NCI-H1105 (cell line): ENCODE measurements at regions not wholly inside any gene's neighbourhood (a gene's known extent, or its start where the extent isn't known, plus 50 kb on each side); places are given as distances from the start of the nearest gene placed in this dataset.

ENCODE experiments used
- DNase-seq: peaks from one replicate; lab custom pipeline; 2025; lab: John Stamatoyannopoulos, UW

DNA sequence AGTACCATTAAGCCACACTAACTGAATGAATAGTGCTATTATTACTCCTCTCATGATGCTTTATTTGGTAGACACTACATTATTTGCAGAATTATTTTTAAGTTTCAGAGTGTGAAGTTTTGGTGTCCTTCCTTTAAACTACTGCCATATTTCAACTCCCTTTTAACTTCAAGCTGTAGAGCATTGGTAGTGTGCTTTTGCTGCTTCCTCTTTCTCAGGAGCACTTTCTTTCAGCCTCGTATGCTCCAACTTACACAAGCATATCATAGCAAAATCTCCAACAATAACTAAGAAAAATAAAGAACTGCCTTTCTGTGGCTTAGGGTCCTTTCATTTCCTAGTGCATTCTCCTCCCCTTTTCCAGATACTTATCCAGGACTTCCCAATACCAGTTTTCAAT, 476.4 kb upstream of the AGTR1 start:
- DNase-seq, result no peak

DNA sequence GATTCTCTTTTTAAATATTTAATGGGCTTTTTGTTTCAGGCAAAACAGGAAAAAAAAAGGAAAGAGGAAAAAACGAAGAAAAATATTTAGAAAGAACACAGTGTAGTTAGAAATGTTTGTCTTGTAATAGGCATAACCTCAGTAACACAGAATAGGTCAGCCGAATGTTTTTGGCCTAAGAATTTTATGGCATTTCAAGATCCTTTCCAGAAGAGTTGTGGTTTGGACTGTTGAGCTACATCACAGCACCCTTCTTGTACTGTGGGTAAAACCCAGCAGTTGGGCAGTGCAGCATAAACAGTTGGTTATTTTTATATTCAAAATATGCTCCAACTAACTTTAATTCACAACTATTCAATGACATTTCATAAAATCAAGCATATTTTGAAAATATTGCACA, 474.4 kb upstream of the AGTR1 start:
- no peak for DNase-seq

DNA sequence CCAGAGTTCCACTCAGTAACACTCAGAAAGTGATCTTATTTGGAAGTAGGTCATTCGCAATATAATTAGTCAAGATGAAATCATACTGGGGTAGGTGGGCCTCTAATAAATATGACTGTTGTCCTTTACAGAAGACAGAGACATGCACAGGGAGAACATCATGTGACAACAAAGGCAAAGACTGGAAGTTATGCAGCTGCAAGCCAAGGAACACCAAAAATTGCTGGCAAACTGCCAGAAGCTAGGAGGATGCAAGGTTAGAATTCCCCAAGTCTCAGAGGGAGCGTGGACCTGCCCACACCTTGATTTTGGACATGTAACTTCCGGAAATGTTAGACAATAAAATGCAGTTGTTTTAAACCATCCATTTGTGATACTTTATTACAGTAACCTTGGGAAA, 471.5 kb upstream of the AGTR1 start:
- DNase-seq, result no peak

DNA sequence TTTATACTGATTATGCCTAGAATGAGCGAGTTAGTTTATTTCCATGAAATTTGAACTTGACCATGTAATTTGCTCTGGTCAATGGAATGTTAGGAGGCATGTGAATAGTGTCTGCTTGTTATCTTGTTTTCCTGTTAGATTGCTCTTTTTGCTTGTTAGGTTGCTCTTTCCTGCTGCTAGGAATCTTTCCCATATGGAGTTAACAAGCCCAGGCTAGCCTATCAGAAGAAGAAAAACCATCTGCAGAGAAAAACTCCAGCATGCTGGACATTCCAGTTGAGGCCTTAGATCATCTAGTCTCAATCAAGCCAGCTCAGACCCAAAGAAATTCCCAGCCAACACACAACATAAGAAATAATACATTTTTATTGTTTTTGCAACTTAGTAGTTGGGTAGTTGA, 470.2 kb upstream of the AGTR1 start:
- DNase-seq, result no peak

DNA sequence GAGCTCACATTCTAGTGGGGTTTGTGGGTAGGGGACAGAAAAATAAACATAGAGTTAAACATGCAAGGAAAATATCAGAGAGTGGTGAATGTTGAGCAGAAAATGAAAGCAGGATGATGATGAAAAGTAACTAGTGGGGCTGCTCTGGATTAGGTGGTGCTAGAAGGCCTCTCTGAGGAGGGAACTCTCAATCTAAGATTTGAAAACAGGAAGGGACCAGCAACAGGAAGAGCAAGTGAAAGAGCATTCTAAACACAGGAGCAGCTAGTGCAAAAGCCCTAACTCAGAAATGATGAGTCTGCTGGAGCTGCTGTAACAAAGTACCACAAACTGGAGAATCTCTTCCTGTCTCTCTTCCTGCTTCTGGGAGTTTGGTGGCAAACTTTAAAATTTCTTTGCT, 468.6 kb upstream of the AGTR1 start:
- no peak for DNase-seq

DNA sequence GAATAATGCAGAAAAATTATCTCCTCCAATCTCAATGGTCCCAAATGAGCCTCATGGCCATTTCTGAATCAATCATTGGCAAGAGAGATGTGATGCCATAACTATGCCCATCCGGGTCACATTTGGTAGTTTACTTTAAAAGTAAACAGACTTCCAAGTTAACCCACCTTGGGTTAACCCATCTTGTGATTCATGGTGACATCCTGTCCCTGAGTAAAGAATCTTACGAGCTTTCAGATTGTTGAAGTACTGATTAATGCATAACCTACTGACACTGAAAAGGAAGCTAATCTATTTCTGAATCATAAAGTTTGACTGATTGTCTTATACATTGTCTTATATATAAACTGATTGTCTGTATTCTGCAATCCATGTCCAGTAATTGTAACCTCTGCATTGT, 467.2 kb upstream of the AGTR1 start:
- DNase-seq, result no peak

DNA sequence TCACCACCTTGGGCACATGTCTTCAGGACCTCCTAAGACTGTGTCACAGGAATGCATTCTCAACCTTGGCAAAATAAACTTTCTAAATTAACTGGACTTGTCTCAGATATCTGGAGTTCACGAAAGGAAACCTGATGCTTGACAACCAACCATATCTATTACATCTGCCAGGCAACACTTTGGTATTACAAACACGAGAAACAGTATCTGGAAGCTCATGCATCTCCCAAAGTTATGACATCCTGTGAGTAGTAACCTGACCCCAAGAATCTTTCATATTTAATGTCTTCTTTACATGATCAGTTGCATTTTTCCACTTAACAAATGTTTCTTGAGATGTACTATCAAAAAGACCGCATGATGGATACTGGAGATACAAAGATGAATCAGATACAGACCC, 465.3 kb upstream of the AGTR1 start:
- DNase-seq, result no peak

DNA sequence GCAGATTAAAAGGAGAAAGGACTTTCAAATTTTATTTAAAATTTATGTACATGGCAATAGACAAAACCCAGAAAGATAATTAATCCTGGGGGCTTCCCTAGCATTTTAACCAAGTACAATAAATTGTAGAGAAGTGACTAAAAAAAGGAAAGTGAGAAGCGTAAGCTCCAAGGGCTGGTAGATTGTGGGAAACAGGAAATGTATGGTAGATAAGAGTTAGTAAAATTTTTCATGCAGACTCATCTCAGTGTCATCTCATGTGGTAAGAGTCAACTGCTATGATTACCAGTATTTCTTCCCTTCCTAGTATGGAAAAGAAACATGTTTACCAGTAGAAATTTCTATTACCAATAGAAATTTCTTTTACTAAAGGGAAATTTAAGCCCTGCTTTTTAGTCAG, 464.3 kb upstream of the AGTR1 start:
- no peak for DNase-seq

DNA sequence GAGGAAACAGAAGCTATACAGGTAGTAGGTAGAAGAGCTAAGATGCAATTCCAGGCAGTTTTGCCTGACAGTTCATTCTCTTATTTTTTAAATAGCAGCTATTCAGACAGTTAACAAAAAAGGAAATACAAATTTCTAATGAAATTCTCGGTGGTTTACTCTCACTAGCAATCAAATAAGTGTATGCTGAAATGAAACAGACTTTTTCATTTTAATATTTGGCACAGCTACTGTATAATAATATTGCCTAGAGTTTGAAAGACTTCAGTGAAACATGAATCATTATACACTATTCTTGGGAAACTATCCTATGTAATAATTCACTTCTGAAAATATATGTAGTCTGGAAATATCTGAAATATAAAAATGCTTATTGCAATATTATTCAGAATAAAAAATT, 463.2 kb upstream of the AGTR1 start:
- DNase-seq, result no peak

DNA sequence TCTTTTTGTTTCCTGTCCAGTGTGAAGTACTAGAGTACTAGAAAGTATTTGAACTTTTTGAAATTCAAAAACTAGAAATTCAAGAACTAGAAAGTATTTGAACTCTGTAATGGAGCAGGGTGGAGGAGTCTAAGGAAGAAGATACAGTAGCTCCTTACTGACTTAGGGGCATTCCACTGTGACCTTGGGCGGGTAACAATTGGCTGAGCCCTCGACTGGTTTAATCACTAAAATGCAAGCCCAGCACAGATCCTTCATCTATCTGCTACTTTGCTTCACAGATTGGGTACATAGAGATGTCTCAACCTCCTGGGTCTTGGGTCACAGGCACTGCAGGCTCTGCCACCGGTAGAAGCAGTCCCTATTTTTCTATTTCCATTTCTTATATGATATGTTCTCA, 462.1 kb upstream of the AGTR1 start:
- DNase-seq, result no peak

DNA sequence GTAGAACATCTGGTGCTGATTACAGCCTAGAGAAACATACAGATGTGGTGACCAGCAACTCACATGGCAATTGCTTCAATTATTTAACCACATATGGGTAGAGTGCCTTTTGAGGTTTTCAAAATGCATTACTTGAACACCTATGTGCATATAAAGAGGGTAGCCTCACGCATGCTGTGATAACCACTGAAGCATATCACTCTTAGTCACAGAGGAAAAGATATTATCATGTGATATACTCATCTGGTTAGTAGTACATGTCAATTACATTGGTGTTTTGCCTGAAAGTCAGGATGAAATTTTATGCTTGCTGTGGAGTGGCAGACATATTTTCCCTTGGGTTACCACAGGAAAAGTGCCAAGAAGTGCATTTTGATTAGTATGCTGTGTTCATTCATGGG, 459.3 kb upstream of the AGTR1 start:
- no peak for DNase-seq

DNA sequence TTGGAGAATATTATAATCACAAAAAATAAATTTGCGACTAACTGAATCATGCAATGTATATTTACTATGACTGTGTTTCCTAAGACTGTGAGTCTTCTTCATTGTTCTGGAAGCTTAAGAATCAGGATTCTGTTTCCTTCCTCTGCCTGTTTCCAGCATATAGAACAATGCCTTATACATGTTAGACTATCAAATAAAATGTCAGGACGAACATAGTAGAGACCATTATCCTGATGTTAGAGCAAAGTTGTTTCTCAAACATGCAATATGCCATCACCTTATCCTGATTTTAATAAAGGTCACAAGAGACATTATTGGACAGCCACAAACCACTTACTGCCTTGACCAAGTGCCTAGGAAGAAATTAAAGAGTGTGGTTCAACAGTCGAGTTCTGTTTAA, 457.4 kb upstream of the AGTR1 start:
- no peak for DNase-seq

DNA sequence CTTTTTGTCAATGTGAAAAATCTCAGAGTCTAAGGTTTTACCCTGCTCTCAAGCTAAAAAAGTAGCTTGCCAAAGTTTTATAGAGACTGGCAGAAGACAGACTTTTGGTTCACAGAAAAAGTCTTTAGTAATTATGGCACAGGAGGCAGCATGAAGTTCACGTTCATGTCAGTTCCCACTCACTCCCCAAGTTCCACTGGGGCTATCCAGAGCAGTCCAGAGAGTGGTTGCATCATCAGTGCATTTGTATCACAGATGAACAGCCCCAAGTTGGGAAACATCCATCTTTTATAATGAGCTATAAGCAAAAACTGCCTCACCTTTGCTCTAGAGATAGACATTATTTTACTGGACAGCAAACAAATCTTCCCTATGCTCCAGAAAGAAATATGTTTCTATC, 454.1 kb upstream of the AGTR1 start:
- DNase-seq, result no peak

DNA sequence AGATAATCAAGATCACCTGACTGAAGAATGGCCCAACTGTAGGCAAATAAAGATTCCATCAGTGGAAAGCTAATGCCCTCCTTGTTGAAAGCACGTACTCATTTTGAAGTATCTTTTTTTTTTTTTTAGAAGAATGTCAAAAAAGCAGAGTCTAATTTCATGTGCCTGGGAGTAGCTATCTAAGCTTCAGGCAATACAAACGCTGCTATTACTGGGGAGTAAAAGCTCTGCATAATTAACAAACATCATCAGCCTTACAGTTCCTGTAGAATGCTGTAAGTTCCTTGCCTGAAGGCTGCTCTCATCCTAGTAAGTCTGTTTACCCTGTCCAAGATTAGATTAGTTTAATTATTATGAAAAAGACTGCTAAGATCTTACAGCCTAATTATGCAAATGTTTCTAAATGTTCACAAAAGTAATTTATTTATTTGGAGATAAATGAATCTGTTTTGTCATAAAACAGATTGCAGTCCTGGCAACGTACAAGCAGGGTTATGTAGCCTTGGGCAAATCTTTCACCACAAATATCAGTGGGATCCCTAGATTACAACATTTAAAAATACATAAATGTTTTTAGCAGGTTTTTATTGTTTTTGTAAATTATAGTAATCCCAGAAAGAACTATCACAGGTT, 451.3 kb upstream of the AGTR1 start:
- no peak for DNase-seq

DNA sequence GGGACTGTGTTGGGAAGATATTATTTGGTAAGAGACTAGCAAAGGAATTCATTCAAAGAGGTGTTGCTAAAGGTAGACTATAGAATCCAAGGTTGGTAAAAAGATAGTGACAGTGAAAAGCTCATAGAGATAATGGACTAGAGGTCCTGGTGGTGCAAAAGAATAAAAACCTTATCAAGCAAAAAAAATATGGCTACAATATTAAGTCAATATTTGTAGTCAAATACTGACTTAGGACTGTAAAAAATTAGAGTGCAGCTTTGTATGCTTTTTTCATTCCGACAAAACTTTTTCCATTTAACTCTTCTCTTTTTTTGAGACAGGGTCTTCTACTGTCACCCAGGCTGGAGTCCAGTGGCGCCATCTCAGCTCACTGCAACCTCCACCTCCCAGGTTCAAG, 444.0 kb upstream of the AGTR1 start:
- no peak for DNase-seq

DNA sequence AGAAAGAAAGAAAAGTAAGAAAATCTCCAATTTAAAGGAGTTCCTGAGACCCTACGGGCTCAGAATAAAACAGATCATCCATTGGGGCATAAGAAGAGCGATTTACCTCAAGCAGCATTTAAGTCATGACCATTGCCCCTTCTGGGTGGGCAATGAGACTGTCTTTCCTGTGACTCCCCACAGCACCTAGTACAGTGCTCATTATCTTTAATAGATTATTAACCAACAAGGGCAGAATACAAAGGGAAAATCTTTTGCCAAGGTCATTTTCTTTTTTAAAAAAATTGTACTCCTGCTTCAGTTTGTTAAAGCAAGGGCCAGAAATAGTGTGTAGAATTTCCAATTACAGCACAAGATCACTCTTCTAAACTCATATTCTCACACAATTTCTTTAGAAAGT, 443.3 kb upstream of the AGTR1 start:
- no peak for DNase-seq

DNA sequence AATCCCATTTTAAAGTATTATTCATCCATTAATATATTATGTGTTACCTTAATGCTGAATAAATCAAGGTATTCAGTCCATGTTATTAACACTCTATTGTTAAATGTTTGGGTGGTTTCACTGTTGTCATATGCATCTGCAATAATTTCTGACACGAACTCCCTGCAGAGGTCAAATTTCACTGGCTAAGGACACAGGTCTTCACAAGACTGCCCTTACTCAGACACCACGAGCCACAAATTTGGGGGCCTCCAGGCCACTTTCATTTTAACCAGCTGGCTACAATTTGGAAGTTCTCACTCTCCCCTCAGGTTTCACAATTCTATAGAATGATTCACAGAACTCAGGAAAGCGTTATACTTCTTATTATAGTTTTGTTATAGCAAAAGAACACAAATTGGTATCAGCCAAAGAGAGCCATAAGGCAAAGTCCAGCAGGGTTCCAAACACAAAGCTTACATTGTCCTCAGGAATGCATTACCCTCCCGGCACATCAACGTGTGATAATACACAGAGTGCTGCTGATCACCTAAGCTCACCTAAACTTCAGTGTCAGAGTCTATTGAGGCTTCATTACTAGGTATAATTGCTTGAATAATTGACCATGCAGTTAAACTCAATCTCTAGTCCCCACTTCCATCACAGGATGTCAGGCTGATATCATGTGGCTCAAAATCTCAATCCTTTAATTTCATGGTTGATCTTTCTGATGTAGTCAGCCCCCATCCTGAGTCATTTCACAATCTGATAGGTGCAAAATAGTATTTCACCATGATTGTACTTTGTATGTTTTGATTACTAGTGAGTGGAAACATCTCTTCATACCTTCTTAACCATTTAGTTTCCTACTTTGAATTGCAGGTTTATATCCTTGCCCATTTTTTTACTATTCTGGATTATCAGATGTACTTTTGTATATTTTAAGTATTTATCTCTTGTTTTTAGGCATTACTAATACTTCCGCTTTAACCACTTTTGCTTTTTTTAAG, 441.4 kb upstream of the AGTR1 start:
- DNase-seq, result no peak

DNA sequence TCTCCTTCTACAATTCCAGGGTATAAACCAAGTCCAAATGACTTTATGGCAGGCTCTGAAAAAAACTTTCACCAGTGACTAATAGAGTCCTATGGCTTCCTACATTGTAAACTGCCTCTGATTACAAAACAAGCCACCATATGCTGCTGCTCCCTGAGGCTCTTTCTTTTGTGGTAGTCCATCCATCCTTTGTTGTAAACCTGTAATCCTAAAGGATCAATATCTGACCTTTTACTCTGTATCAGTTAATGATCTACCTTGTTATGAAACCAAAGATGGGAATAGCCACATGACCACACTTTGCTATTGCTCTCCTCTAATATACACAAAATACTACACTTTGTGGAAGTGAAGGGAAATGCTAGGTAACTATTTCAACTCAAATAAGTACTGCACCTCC, 434.7 kb upstream of the AGTR1 start:
- no peak for DNase-seq

DNA sequence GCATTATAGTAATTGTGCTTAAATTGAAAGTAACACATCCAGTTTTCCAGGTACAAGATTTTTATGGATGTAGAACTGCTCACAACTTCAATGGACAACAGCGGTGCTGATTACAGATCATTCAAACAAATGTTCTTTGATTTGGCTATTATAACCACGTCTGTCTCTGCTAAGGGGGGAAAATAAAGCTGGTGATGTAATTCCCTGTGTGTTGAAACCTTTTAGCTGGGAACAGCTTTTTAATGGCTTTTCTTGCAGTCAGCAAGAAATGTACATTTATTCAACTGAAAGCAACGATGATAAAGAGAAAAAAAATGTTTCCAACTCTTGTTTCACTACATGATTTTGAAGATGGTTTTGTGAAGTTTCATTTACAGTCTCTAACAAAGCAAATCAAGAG, 431.9 kb upstream of the AGTR1 start:
- no peak for DNase-seq

DNA sequence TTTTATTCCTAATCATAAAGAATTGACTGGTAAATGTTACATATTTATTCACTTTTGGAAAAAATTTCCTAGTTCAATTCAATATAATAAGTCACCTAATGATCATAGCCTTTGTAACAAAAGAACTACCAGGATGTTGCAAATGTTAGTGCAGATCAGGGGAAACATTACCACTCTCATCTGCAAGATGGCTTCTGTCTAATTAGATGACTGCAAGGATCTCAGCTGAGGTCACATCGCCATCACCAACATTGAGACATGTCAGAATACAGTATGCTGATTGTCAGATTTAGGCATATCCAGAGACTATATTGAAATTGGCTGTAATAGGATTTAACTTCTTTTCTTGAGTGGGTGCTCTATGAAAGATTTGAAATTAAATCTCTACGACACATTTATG, 431.4 kb upstream of the AGTR1 start:
- no peak for DNase-seq

DNA sequence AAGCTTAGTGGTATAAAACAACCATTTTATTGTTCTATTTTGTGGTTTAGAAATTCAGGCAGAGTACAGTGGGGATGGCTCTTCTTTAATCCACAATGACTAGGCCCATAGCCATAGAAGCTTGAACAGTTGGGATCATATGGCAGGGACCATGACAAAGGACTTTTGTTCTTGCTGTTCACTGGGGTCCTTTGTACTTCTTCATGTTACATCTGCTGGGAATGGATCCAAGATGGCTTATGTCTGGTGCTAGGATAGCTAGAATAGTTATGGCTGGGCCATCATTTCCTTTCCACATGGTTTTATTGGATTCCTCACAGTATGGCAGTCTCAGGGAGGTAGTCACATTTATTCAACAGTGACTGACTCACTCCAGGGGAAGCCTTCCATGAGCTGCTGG, 427.9 kb upstream of the AGTR1 start:
- no peak for DNase-seq

DNA sequence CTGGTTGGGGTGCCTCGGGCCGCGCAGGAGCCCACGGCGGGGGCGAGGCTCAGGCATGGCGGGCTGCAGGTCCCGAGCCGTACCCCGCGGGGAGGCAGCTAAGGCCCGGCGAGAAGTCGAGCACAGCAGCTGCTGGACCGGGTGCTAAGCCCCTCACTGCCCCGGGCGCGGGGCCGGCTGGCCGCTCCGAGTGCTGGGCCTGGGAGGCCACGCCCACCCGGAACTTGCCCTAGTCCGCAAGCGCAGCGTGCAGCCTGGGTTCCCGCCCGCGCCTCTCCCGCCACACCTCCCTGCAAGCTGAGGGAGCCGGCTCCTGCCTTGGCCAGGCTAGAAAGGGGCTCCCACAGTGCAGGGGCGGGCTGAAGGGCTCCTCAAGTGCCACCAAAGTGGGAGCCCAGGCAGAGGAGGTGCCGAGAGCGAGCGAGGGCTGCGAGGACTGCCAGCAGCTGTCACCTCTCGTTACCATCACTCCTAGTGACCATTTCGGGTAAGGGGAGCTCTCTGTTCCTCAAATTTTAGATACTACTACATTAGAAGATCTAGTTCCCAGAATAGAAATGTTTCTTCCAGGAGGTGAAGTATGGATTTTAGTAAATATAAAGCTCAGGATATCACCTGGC, 417.0 kb upstream of the AGTR1 start:
- no peak for DNase-seq

DNA sequence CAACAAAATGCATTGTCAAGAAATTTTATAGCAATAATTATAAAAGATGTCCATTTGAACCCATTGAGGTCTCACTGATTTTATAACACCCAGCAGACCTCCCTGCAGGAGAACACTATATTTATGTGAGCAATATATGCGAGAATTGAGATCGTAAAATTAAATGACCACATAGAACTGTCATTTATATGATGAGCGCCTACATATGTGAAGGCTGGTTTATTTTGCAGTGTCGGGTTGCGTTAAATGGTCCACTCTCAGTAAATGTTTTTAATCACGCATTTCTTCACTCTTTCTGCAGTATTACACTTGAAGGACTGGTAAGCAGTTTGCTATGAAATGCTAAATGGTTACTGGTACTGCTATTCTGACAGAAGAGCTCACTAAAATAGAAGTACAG, 408.5 kb upstream of the AGTR1 start:
- no peak for DNase-seq
